Suprapubic skin (tissue), 4 donors: ENCODE measurements at regions not wholly inside any gene's neighbourhood (a gene's known extent, or its start where the extent isn't known, plus 50 kb on each side); places are given as distances from the start of the nearest gene placed in this dataset.

ENCODE experiments used
- DNase-seq, 2 donors: peaks; one replicate each; pipeline ENCODE4 v3.0.0-alpha.2; 2019; ENCODE audit warnings: low spot score in 2 of 2
- H3K27ac ChIP-seq: fragments of 200-600 bp; sonication (generic); one replicate; pipeline ENCODE4 v1.5.1; 2019
- H3K27me3 ChIP-seq: fragments of 200-600 bp; sonication (generic); one replicate; pipeline ENCODE4 v1.5.1; 2019
- H3K36me3 ChIP-seq: fragments of 200-600 bp; sonication (generic); one replicate; pipeline ENCODE4 v1.5.1; 2019
- H3K4me1 ChIP-seq: fragments of 200-600 bp; sonication (generic); one replicate; pipeline ENCODE4 v1.5.1; 2019
- H3K4me3 ChIP-seq: fragments of 200-600 bp; sonication (generic); one replicate; pipeline ENCODE4 v1.5.1; 2019; ENCODE audit warnings: mild to moderate bottlenecking
- H3K9me3 ChIP-seq: fragments of 200-600 bp; sonication (generic); one replicate; pipeline ENCODE4 v1.5.1; 2019
- EP300 ChIP-seq: sonication (generic); formaldehyde crosslinking; IDR thresholded peaks from one replicate; pipeline ENCODE4 v1.6.1; 2017; ENCODE audit warnings: antibody characterized with exemption
- POLR2A ChIP-seq, 2 donors: fragments of 450-650 bp; IDR thresholded peaks; one replicate each; pipeline ENCODE4 v1.6.1; 2017; ENCODE audit warnings: antibody characterized with exemption in 2 of 2, mild to moderate bottlenecking in 2 of 2, moderate library complexity in 2 of 2
- POLR2AphosphoS5 ChIP-seq, 3 donors: sonication (generic); formaldehyde crosslinking; IDR thresholded peaks; one replicate each; pipeline ENCODE4 v1.6.1; 2017; ENCODE audit warnings: antibody characterized with exemption in 3 of 3
- WGBS: methylation state at CpG from one replicate; pipeline ENCODE4 v1.1.5; 2018; 5-methylcytosine and 5-hydroxymethylcytosine counted together
- TF ChIP-seq, protein P1 (sequence below), 2 donors: fragments of 200-600 bp in 1 of 2; fragments of 450-650 bp in 1 of 2; sonication (generic) in 1 of 2; IDR thresholded peaks; one replicate each; pipeline ENCODE4 v1.5.1; 2016 to 2019; ENCODE audit warnings: antibody characterized with exemption in 2 of 2, mild to moderate bottlenecking in 1 of 2, moderate library complexity in 1 of 2

DNA sequence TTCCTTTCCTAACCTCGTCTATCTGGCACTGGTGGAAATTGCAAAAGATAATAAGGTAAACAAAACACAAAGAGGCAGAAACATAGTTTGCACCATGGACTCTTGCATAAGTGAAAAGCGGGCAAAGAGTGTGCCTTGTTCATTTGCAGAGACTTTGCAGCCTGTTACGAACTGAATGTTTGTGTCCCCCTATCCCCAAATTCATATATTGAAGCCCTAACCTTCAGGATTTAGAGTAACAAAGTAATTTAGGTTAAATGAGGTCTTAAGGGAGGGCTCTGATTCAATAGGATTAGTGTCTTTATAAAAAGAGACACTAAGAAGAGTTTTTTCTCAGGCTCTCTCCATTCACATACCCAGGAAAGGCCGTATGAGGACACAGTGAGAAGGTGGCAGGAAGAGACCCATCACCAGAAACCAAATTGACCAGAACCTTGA, 52.1 kb upstream of the FAM169A start:
- no peak for DNase-seq
- WGBS, result 89% methylated on average over 4 of the region's 4 CpGs
- Histone ChIP-seq H3K4me1 (no peaks in the 10 kb centered on the region), H3K9me3 (no peaks in the 10 kb centered on the region), H3K36me3 (no peaks in the 10 kb centered on the region), H3K4me3 (no peak overlapping the region), H3K27me3 (no peaks in the 10 kb centered on the region), H3K27ac (no peak overlapping the region)
- TF ChIP-seq POLR2A (IDR thresholded peaks at IDR 0.05) (no peak), EP300 (no peak), POLR2AphosphoS5 (IDR thresholded peaks at IDR 0.05) (no peak)
- TF ChIP-seq, protein P1, sequence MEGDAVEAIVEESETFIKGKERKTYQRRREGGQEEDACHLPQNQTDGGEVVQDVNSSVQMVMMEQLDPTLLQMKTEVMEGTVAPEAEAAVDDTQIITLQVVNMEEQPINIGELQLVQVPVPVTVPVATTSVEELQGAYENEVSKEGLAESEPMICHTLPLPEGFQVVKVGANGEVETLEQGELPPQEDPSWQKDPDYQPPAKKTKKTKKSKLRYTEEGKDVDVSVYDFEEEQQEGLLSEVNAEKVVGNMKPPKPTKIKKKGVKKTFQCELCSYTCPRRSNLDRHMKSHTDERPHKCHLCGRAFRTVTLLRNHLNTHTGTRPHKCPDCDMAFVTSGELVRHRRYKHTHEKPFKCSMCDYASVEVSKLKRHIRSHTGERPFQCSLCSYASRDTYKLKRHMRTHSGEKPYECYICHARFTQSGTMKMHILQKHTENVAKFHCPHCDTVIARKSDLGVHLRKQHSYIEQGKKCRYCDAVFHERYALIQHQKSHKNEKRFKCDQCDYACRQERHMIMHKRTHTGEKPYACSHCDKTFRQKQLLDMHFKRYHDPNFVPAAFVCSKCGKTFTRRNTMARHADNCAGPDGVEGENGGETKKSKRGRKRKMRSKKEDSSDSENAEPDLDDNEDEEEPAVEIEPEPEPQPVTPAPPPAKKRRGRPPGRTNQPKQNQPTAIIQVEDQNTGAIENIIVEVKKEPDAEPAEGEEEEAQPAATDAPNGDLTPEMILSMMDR (IDR thresholded peaks at IDR 0.05), result no peak

DNA sequence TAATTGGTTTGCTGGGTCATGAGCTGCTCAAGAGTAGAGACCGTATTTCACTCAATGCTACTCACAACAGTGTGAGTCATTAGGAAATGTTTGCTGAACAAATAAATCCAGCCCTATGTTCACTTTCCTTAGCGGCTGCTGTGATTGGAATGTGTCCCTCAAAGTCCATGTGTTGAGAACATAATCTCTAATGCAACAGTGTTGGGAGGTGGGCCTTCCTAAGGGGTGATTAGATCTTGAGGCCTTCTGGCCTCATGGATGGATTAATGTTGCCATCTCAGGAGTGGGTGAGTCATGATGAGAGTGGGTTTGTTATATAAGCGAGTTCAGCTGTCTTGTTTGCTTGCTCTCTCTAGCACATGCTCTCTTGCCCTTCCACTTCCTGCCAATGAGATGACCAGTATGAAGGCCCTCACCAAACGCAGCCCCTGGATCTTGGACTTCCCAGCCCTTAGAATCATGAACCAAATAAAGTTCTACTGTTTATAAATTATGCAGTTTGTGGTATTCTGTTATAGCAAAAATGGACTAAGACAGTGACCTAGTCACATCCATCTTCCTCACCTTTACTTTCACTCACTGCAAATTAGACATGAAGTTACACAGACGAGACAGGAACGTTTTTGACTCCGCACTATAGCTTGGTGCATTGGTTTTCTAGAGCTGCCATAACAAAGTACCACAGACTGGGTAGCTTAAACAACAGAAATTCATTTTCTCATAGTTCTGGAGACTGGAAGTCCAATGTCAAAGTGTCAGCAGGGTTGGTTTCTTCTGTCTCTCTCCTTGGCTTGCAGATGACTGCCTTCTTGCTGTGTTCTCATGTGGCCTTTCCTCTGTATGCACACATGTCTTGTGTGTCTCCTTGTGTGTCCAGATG, 50.9 kb upstream of the FAM169A start:
- Histone ChIP-seq H3K9me3 (no peaks in the 10 kb centered on the region), H3K27ac (no peak overlapping the region), H3K27me3 (no peaks in the 10 kb centered on the region), H3K36me3 (no peaks in the 10 kb centered on the region), H3K4me3 (no peak overlapping the region), H3K4me1 (no peaks in the 10 kb centered on the region)
- DNase-seq, result no peak
- TF ChIP-seq EP300 (no peak), POLR2AphosphoS5 (IDR thresholded peaks at IDR 0.05) (no peak), POLR2A (IDR thresholded peaks at IDR 0.05) (no peak)
- TF ChIP-seq, protein P1 (IDR thresholded peaks at IDR 0.05), result no peak
- 91% methylated on average over 7 of the region's 7 CpGs for WGBS
